D721Med (cell line): ENCODE measurements at regions not wholly inside any gene's neighbourhood (a gene's known extent, or its start where the extent isn't known, plus 50 kb on each side); places are given as distances from the start of the nearest gene placed in this dataset.

Experiments used
- DNase-seq: peaks from one replicate; pipeline ENCODE4 v3.0.0; 2011; ENCODE audit warnings: low spot score; ENCODE audit not compliant: insufficient read length
- FAIRE-seq: peaks from 2 replicates; lab custom pipeline; 2011; peaks lifted over from hg19 to GRCh38; lab: Jason Lieb, UNC
- TF ChIP-seq, protein P1 (sequence below): IDR thresholded peaks from 2 replicates; pipeline ENCODE4 v1.5.1; 2012; ENCODE audit warnings: mild to moderate bottlenecking, control low read depth; ENCODE audit not compliant: insufficient read depth; ENCODE audit errors: missing control alignments

- FAIRE-seq: no peak
- TF ChIP-seq, protein P1, sequence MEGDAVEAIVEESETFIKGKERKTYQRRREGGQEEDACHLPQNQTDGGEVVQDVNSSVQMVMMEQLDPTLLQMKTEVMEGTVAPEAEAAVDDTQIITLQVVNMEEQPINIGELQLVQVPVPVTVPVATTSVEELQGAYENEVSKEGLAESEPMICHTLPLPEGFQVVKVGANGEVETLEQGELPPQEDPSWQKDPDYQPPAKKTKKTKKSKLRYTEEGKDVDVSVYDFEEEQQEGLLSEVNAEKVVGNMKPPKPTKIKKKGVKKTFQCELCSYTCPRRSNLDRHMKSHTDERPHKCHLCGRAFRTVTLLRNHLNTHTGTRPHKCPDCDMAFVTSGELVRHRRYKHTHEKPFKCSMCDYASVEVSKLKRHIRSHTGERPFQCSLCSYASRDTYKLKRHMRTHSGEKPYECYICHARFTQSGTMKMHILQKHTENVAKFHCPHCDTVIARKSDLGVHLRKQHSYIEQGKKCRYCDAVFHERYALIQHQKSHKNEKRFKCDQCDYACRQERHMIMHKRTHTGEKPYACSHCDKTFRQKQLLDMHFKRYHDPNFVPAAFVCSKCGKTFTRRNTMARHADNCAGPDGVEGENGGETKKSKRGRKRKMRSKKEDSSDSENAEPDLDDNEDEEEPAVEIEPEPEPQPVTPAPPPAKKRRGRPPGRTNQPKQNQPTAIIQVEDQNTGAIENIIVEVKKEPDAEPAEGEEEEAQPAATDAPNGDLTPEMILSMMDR: no peak
- DNase-seq: no peak
Observed at GRCh38 chr5:74299833-74300232, 340.7 kb downstream of the ENC1 start.

GRCh38 chr5:74296685-74297408 is 343.7 kb downstream of the ENC1 start:
- TF ChIP-seq, protein P1: no peak
- FAIRE-seq (no peak), DNase-seq (no peak)

- DNase-seq (no peak), FAIRE-seq (no peak)
- TF ChIP-seq, protein P1: no peak
Observed at GRCh38 chr5:74295676-74296075, 344.9 kb downstream of the ENC1 start.

- no peak for FAIRE-seq
- TF ChIP-seq, protein P1: no peak
- DNase-seq: no peak
Observed at GRCh38 chr5:74295141-74295540, 345.4 kb downstream of the ENC1 start.

DNA sequence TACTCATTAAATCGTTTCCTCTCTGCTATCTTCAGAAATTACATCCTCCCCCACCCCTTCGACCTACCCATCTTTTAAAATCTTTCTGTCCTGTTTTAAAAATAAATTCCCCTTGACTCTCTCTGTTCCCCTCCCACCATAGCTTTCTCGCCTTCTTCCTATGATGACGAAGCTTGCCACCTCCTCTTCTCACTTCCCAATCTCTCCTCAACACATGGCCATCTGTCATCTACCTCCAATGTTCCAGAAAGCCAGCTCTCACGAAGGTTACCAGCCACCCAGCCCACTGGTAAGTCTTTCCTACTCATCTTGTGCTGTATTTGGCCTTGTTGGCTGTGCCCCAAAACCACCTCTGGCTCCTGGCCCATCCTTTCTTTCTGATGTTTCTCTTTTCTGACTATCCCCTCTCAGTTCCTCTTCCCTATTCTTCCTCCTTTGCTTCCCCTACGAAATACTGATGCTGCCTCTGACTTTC is 346.3 kb downstream of the ENC1 start:
- FAIRE-seq (no peak), DNase-seq (no peak)
- TF ChIP-seq, protein P1: no peak

- DNase-seq: no peak
- FAIRE-seq: no peak
Observed at GRCh38 chr5:74293182-74293581, 347.3 kb downstream of the ENC1 start.

More at GRCh38 chr5:74293182-74293581, 347.3 kb downstream of the ENC1 start:
- TF ChIP-seq, protein P1: no peak
